ENCODE measurements at regions not wholly inside any gene's neighbourhood (a gene's known extent, or its start where the extent isn't known, plus 50 kb on each side); places are given as distances from the start of the nearest gene placed in this dataset.

- BruUV-seq (replicated peaks) = no TSS peak
- DNase-seq (ENCODE audit: low spot score) = no peak
- H3K79me2 ChIP-seq (ENCODE audit: insufficient read depth, low read length) = no peaks in the 10 kb centered on the region
- intact Hi-C loops (cut with micrococcal nuclease; ENCODE audit: unreplicated experiment) (loop anchor here (5.0 kb wide), 2 partner anchors 36 to 74 kb away; no protein-coding TSS in a partner anchor), in situ Hi-C loops (cut with HindIII; ENCODE audit: extremely low pct_ligation_motif_present, low pct_unique_long_range_greater_than_20kb) (loop anchor here (5.0 kb wide), 1 partner anchor 316 kb away; no protein-coding TSS in a partner anchor)
- FAIRE-seq = no peak
- no peak overlapping the region for H3K4me2 ChIP-seq (ENCODE audit: low read depth, low read length)
- H3K9ac ChIP-seq (ENCODE audit: insufficient read depth, low read depth, low read length) = no peak overlapping the region
- no peak overlapping the region for H3K4me3 ChIP-seq (replicated peaks in 1 of 3; ENCODE audit: insufficient read depth in 1 of 3, low read depth in 2 of 3, low read length in 3 of 3)
- ChIA-PET CTCF (ENCODE audit: low intra/inter-chr PET ratio, low total read pairs) (no interaction called here), POLR2A (interaction anchor here (2.3 kb wide), 1 partner anchor 53 kb away, joined by 6 read pairs; no protein-coding TSS in a partner anchor)
- no peaks in the 10 kb centered on the region for H3K36me3 ChIP-seq (replicated peaks in 1 of 2; ENCODE audit: control insufficient read depth in 1 of 2, insufficient read depth in 2 of 2, low read length in 2 of 2)
- H4K20me1 ChIP-seq (ENCODE audit: insufficient read depth, low read length) = no peaks in the 10 kb centered on the region
- no peaks in the 10 kb centered on the region for H3K27me3 ChIP-seq (ENCODE audit: control insufficient read depth in 1 of 2, insufficient read depth in 2 of 2, low read length in 2 of 2)
- no peak overlapping the region for H2AFZ ChIP-seq (ENCODE audit: low read length)
- WGBS (ENCODE audit: low lambda C conversion rate) = 69% methylated on average over 9 of the region's 9 CpGs
- peaks cover 35% of the 10 kb centered on the region for H3K4me1 ChIP-seq (ENCODE audit: insufficient read depth, low read length)
- H3K9me3 ChIP-seq (ENCODE audit: low read length) = no peaks in the 10 kb centered on the region
- ATAC-seq = no peak
- TF ChIP-seq SIN3B (IDR thresholded peaks at IDR 0.05; ENCODE audit: low read length) (no peak), PATZ1 (CRISPR knock-in tag; IDR thresholded peaks at IDR 0.05) (no peak), POLR2G (IDR thresholded peaks at IDR 0.05; ENCODE audit: low read depth, low read length) (no peak), FOXP1 (IDR thresholded peaks at IDR 0.05) (no peak), FOXP1 (CRISPR knock-in tag; IDR thresholded peaks at IDR 0.05) (no peak), ZNF564 (CRISPR knock-in tag; IDR thresholded peaks at IDR 0.05) (no peak), HMGA1 (CRISPR knock-in tag; conservative IDR thresholded peaks at IDR 0.05) (no peak), DRAP1 (CRISPR knock-in tag; IDR thresholded peaks at IDR 0.05) (no peak), ZNF34 (CRISPR knock-in tag; IDR thresholded peaks at IDR 0.05; ENCODE audit: borderline replicate concordance) (no peak), MXD3 (CRISPR knock-in tag; IDR thresholded peaks at IDR 0.05) (no peak), SUZ12 (IDR thresholded peaks at IDR 0.05; ENCODE audit: low read depth, low read length) (no peak), SMAD3 (CRISPR knock-in tag; IDR thresholded peaks at IDR 0.05) (no peak), ZNF275 (CRISPR knock-in tag; IDR thresholded peaks at IDR 0.05; ENCODE audit: borderline replicate concordance) (no peak)
- H3K27ac ChIP-seq (ENCODE audit: extremely low read length, insufficient read depth, low read length) = no peak overlapping the region
These were observed 88.4 kb upstream of the PARP11 start for GRCh38 chr12:3961591-3961990.
